NCI-H82 (cell line): ENCODE measurements at regions not wholly inside any gene's neighbourhood (a gene's known extent, or its start where the extent isn't known, plus 50 kb on each side); places are given as distances from the start of the nearest gene placed in this dataset.

ENCODE experiments used
- DNase-seq: peaks from one replicate; lab custom pipeline; 2025; lab: John Stamatoyannopoulos, UW

GRCh38 chr13:73300718-73301425, 242.1 kb downstream of the KLF5 start:
- no peak for DNase-seq

DNA sequence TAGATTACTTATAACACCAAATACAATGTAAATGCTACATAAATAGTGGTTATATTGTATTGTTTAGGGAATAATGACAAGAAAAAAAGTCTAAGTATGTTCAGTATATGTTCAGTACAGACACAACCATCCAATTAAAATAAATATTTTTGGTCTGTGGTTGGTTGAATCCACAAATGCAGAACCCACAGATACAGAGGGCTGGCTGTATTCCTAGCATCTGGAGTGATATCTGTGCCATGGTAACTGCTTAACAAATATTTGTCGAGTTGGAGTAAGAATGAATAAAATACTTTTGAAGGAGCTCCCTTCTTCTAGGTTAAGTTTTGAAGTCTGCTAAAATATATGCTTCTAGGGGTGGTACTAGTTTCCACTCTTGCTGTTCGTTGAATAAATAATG, 241.0 kb downstream of the KLF5 start:
- no peak for DNase-seq

GRCh38 chr13:73293913-73294523, 235.2 kb downstream of the KLF5 start:
- no peak for DNase-seq

DNA sequence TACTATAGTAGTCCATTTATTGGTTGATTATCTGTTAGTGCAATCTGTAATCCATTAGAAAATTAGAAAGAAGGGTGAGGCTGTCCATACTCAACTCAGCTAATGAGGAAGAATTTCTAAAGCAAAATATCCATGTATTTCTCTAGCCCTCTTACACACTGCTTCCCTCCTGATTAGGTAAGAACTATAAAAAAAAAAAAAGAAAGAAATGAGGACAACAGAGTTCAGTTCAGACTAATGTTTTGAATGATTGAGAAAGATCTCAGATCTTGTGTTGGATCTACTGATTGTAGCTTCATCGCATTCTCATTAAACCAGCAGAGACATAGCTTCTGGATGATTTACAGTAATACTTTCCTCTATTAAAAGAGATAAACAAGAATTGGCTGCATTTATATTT, 233.3 kb downstream of the KLF5 start:
- no peak for DNase-seq

DNA sequence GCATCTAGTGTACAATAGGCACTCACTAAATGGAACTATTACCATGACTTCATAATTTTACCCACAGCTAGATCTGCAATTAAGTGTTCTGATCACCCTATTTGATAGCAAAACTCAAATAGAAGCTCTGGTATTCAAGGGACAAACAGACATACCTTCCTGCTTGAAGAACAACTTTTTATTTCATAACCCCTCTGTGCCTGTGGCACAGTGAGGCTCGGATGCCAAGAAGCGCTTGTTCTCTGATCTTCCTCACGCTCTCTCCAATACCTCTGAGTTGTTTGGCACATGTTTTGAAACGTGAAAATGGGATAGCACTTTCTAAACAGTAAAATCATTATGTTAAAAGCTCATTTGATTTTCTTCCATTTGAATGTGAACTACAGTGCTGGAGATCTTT, 232.0 kb downstream of the KLF5 start:
- DNase-seq = no peak

DNA sequence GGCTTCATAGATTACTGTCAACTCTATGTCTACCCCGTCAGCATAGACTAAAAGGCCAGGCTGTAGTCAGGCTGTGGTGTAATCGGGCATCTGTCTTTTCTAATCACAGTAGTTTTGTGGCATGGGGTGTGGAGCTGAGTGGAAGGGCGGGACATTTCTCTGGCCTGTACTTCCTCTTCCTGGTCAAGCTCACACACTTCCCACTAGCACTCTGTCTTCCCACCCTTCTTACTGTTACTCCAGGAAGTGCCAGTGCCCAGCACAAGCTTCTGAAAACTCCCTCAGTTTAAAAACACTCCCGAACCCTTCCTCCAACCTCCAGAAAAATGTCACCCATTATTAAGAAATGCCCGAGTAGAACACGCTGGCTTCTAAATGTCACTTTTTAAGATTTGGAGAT, 229.8 kb downstream of the KLF5 start:
- no peak for DNase-seq

DNA sequence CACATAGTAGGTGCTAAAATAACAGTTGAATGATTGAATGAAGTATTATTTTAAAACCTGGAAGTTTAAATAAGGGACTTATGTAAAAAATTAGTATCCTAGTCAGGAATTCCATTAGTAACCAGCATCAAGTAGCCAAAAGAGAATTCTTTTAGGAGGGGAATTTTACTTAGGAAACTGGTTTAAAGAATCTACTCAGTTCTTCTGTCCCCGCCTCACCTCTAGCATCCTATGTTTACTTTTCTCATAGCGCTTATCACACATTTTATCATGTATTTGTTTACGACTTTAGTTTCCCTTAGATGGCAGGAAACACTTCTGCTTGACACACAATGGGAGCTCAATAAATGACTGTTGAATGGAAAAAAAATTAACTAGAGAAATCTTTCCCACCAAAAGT, 229.0 kb downstream of the KLF5 start:
- DNase-seq = no peak

DNA sequence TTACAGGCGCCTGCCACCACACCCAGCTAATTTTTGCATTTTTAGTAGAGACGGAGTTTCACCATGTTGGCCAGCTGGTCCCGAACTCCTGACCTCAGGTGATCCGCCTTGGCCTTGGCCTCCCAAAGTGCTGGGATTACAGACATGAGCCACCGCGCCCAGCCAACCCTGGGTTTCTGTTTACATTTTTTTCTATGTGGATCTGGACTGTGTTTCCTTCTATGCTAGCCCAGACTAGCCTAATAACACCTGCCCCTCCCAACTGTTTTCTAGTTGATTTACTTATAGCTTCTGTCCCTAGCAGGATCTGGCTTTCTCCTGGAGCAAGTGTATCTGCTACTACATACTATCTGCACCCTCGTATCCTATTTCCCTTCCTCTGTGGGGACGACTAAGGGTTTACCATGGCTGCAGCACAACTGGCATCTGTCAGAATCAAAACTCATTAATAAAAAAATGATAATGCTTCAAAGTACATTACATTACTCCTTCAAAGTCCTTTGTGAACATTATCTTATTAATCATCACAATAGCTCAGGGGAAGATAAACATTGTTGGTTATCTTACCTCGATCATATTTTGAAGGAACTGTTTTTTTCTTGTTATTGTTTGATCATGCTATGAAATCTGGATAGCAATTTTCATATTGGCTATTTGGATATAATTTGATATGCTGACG, 228.3 kb downstream of the KLF5 start:
- DNase-seq = no peak

DNA sequence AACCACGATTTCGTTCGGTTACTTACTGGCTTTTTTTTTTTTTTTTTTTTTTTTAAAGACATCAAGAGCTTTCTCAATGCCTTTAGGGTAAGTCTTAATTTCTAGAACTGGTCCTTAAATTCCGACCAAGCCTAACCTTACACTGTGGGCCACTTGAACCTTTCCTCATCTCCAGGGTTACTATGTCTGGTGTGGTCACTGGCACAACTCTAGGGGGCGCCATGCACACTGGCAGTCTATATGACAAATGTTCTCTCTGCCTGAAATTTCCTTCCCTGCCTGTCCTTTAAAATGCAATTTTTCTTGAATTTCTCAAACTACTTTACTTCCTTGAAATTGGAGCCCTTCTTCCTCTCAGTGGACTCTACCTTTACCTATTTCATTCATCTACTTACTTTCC, 227.4 kb downstream of the KLF5 start:
- DNase-seq = no peak

- no peak for DNase-seq
Observed at GRCh38 chr13:73284081-73284874, 225.5 kb downstream of the KLF5 start.

DNA sequence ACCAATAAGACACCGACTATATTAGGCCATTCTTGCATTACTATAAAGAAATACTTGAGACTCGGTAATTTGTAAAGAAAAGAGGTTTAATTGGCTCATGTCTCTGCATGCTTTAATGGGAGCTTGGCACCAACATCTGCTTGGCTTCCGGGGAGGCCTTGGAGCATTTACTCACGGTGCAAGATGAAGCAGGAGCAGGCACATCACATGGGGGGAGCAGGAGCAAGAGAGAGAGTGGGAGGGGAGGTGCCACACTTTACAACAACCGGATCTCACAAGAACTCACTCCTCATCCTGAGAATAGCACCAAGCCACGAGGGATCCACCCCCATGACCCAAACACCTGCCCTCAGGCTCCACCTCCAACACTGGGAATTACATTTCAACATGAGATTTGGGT, 224.8 kb downstream of the KLF5 start:
- DNase-seq = no peak

DNA sequence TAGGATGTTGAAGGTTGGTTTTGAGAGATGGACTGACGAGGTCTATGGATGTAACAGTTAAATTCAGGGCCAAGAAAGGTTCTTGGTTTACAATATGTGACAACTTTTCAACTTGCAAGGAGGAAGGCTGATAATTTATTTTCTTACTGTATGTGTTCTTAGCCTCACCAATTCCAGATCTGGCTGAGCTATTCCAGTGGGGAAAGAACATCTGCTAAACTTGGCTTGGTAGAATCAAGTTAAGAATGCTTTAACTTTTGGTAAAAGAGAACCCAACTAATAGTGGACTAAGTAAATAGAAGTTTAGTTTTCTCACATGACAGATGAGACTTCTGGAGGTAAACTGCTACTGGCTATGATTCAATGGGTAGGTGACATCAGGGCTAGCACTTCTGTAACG, 222.9 kb downstream of the KLF5 start:
- DNase-seq = no peak

GRCh38 chr13:73278186-73278585, 219.4 kb downstream of the KLF5 start:
- no peak for DNase-seq

DNA sequence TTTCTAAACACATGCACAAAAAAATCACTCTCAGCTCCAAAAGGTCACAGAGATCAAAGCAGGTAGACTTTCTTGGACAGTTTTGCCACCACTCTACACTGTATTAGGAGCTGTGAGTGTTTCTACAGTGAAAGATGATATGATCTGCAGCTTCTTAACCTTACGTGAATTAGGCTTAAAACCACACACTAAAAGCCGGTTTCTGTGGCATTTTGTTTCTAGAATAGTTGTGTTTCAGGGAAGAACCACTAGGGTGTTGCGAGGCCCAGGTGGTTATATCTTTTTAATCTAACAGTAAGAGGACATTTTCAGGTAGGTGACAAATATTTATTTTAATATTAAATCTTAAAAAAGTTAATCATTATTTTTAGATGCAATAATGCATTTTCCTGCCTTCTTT, 216.4 kb downstream of the KLF5 start:
- no peak for DNase-seq

- no peak for DNase-seq
Observed at GRCh38 chr13:73274147-73274546, 215.3 kb downstream of the KLF5 start.

GRCh38 chr13:73273745-73274144, 214.9 kb downstream of the KLF5 start:
- DNase-seq = no peak

- DNase-seq = no peak
Observed at GRCh38 chr13:73273276-73273675, 214.5 kb downstream of the KLF5 start.

DNA sequence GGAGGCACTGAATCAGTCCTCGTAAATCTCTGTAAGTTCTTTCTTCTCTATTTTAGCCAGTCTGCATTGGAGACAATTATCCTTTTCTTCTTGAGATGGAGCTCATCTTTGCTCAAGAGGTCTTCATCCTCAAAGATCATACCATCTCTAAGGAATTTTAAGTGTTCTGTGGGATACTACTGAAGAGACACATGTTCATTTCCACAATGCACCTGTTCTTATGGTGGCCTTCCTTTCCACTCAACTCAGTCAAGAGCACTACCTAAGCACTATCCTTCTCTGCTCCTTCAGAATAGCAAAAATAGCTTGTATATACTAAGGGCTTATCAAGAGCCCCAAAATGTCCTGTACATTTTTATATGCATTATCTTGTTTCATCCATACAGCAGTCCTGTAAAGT, 214.0 kb downstream of the KLF5 start:
- DNase-seq = no peak

GRCh38 chr13:73268306-73268705, 209.5 kb downstream of the KLF5 start:
- peak; percentile 45 for DNase-seq

- DNase-seq = no peak
Observed at GRCh38 chr13:73266640-73267180, 207.9 kb downstream of the KLF5 start.

DNA sequence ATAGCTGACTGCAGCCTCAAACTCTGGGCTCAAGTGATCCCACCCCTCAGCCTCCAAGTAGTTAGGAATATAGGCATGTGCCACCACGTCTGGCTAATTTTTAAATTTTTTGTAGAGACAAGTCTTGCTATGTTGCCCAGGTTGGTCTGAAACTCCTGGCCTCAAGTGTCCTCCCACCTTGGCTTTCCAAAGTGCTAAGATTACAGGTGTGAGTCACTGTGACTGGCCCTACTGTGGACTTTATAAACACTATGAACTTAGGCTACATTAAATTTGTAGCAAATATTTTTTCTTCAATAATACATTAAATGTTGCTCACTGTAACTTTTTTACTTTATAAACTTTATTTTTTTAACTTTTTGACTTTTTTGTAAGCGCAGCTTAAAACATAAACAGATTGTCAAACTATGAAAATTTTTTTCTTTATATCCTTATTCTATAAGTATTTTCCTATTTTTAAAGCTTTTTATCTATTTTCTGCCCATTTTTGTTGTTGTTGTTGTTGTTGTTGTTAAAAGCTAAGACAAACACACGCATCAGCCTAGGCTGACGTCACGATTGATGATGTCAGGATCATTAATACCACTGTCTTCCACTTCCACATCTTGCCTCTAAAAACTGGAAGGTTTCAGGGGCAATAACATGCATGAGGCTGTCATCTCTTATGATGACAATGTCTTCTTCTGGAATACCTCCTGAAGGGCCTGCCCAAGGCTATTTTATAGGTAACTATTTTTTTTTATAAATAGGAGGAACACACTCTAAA, 204.2 kb downstream of the KLF5 start:
- DNase-seq = no peak
